ENCODE measurements at regions not wholly inside any gene's neighbourhood (a gene's known extent, or its start where the extent isn't known, plus 50 kb on each side); places are given as distances from the start of the nearest gene placed in this dataset.

DNA sequence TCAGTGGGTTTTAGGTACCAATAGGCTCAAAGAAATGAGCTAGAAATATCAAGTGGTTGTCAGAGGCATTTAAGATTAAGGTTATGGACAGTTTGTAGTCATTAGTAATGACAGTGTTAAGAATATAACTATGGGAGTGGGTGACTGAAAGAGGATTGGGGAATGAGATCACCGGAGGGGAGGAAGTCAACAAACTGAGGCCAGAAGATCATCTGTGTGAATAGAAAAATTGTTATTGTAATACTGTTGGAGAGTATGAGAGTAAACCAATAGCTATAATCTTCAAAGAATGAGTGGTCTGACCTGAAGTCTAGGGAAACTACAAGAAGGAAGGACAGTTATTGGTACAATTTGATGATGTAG is 197.1 kb downstream of the TANC2 start:
- TF ChIP-seq, protein P1, sequence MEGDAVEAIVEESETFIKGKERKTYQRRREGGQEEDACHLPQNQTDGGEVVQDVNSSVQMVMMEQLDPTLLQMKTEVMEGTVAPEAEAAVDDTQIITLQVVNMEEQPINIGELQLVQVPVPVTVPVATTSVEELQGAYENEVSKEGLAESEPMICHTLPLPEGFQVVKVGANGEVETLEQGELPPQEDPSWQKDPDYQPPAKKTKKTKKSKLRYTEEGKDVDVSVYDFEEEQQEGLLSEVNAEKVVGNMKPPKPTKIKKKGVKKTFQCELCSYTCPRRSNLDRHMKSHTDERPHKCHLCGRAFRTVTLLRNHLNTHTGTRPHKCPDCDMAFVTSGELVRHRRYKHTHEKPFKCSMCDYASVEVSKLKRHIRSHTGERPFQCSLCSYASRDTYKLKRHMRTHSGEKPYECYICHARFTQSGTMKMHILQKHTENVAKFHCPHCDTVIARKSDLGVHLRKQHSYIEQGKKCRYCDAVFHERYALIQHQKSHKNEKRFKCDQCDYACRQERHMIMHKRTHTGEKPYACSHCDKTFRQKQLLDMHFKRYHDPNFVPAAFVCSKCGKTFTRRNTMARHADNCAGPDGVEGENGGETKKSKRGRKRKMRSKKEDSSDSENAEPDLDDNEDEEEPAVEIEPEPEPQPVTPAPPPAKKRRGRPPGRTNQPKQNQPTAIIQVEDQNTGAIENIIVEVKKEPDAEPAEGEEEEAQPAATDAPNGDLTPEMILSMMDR (IDR thresholded peaks at IDR 0.05; ENCODE audit: low read depth, low read length): no peak
- no peak overlapping the region for H3K4me3 ChIP-seq
- no peaks in the 10 kb centered on the region for H3K27me3 ChIP-seq
- no peaks in the 10 kb centered on the region for H3K9me3 ChIP-seq (ENCODE audit: low read depth)
- no peaks in the 10 kb centered on the region for H3K4me1 ChIP-seq (ENCODE audit: low read depth)
- H3K36me3 ChIP-seq: no peaks in the 10 kb centered on the region
- no peak for DNase-seq (ENCODE audit: low read depth in 1 of 2, low spot score in 1 of 2)
- no peak overlapping the region for H3K27ac ChIP-seq

DNA sequence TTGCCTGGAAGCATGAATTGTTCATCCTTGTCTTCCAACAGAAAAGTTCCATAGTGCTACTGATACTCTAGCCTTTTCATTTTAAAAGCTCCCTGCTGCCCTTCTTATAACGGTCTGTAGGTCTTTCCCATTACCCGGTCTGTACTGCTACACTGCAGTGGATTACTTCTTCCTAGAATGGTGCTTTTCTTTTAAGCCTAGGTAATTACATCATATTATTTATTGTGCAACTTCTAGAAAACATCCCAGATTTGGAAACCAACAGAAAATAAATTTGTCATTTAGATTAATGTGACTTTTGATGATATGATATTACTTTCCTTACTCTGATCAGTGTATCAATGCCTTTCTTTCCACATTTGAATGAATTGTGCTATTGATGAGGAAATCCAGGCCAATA is 199.4 kb downstream of the TANC2 start:
- H3K9me3 ChIP-seq (ENCODE audit: low read depth): no peaks in the 10 kb centered on the region
- no peaks in the 10 kb centered on the region for H3K4me1 ChIP-seq (ENCODE audit: low read depth)
- H3K27me3 ChIP-seq: no peaks in the 10 kb centered on the region
- DNase-seq (ENCODE audit: low read depth in 1 of 2, low spot score in 1 of 2): no peak
- H3K4me3 ChIP-seq: no peak overlapping the region
- H3K27ac ChIP-seq: no peak overlapping the region
- TF ChIP-seq, protein P1 (IDR thresholded peaks at IDR 0.05; ENCODE audit: low read depth, low read length): no peak
- H3K36me3 ChIP-seq: no peaks in the 10 kb centered on the region

DNA sequence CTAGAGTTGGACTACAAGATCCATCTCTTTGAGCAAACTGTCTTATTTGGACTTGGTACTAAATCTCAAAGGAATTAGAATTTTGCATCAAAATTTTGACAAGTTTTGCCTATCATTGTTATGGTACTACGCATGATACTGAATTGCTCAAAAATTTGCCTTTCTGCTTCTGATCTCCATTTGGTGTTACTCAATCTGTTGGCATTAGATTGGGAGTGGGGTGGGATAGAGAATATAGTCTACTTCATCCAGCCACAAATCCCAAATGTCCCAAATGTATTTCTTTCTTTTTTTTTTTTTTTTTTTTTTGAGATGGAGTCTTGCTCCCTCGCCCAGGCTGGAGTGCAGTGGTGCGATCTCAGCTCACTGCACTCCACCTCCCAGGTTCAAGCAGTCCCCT is 204.8 kb downstream of the TANC2 start:
- Histone ChIP-seq H3K27ac (no peak overlapping the region), H3K4me1 (ENCODE audit: low read depth) (peaks cover 9% of the 10 kb centered on the region), H3K9me3 (ENCODE audit: low read depth) (no peaks in the 10 kb centered on the region), H3K27me3 (no peaks in the 10 kb centered on the region), H3K4me3 (no peak overlapping the region), H3K36me3 (no peaks in the 10 kb centered on the region)
- TF ChIP-seq, protein P1 (IDR thresholded peaks at IDR 0.05; ENCODE audit: low read depth, low read length): no peak
- DNase-seq (ENCODE audit: low read depth in 1 of 2, low spot score in 1 of 2): no peak

DNA sequence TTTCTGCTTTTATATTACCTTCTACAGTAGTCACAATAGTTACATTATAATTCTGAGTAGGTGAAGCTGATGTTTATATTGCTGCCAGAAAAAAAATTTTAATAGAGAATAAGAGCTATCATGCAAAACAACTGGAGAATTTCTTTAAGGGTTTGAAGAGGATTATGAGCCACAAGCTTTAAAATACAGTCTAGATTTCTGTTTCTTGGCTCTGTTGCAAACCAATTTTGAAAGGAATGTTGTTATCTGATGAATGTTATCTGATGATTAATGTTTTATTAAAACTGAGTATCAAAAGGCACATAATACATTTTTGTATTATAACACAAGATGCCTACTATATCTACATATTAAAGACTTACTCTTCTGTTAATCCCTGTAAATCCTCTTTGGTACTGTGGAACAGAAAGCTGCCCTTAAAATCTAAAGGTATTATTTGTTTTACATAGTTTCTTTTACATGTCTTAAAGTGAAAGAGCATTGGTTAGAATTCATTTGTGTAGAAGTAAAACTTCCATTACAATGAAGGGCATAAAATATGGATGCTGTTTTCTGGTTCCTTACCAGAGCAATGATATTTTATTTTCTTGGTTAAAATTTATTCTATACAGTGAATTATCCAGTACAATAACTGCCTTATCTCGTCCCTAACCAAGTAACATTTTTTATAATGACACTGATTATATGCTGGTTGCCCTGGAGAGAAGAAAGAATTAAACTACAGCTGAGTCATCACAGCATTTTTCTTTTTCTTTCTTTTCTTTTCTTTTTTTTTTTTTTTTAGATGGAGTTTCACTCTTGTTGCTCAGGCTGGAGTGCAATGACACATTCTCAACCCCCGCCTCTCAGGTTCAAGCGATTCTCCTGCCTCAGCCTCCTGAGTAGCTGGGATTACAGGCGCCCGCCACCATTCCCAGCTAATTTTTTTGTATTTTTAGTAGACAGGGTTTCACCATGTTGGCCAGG is 205.7 kb downstream of the TANC2 start:
- Histone ChIP-seq H3K4me3 (no peak overlapping the region), H3K9me3 (ENCODE audit: low read depth) (no peaks in the 10 kb centered on the region), H3K27me3 (no peaks in the 10 kb centered on the region), H3K4me1 (ENCODE audit: low read depth) (peaks cover 9% of the 10 kb centered on the region), H3K36me3 (no peaks in the 10 kb centered on the region), H3K27ac (peak overlapping the region; percentile 26)
- DNase-seq (ENCODE audit: low read depth in 1 of 2, low spot score in 1 of 2): peak in 1 of 2 donors; percentile 46
- TF ChIP-seq, protein P1 (IDR thresholded peaks at IDR 0.05; ENCODE audit: low read depth, low read length): no peak

DNA sequence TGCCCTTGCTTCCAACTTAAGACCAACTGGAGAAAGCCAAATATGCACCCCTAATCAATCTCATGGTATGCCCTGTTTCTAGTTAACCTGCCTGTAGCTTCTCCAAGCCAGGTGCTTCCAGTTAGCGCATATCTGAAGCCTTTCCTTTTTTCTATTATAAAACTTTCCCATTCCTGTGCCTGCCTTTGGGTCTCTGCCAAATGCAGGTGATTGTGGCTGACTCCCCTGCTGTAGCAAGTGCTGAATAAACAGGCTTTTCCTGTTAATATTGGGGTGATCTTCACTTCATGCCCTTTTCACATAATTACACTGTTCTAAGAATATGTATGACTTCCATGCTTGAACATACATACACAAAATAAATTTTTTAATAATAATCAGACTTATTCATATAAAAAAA is 207.4 kb downstream of the TANC2 start:
- Histone ChIP-seq H3K27me3 (no peaks in the 10 kb centered on the region), H3K4me3 (no peak overlapping the region), H3K36me3 (no peaks in the 10 kb centered on the region), H3K9me3 (ENCODE audit: low read depth) (no peaks in the 10 kb centered on the region), H3K4me1 (ENCODE audit: low read depth) (peaks cover 9% of the 10 kb centered on the region), H3K27ac (peak overlapping the region; percentile 27)
- no peak for DNase-seq (ENCODE audit: low read depth in 1 of 2, low spot score in 1 of 2)
- TF ChIP-seq, protein P1 (IDR thresholded peaks at IDR 0.05; ENCODE audit: low read depth, low read length): no peak
